ENCODE measurements at regions not wholly inside any gene's neighbourhood (a gene's known extent, or its start where the extent isn't known, plus 50 kb on each side); places are given as distances from the start of the nearest gene placed in this dataset.
A peak's percentile ranks its signal among the peaks of the same experiment; 100 is the strongest.

- TF ChIP-seq CTCF (IDR thresholded peaks at IDR 0.05): no peak
- Mint-ChIP-seq H3K4me1 (ENCODE audit: low read depth) (no peaks in the 10 kb centered on the region), H3K36me3 (ENCODE audit: low read depth) (peaks cover 8% of the 10 kb centered on the region; the same call in 1 of the 2 replicates), H3K27ac (no peak overlapping the region), H3K27me3 (ENCODE audit: insufficient read depth) (peaks cover 3% of the 10 kb centered on the region; the same call in 1 of the 2 replicates), H3K4me3 (no peak overlapping the region), H3K9me3 (peaks cover 56% of the 10 kb centered on the region)
- DNase-seq: peak; percentile 3
Observed at GRCh38 chr2:102915128-102915527, 153.3 kb downstream of the TMEM182 start.

GRCh38 chr2:102922321-102922720, 160.5 kb downstream of the TMEM182 start:
- H3K4me1 Mint-ChIP-seq (ENCODE audit: low read depth): no peaks in the 10 kb centered on the region
- no peak for TF ChIP-seq CTCF (IDR thresholded peaks at IDR 0.05)
- H3K36me3 Mint-ChIP-seq (ENCODE audit: low read depth): no peaks in the 10 kb centered on the region
- H3K27me3 Mint-ChIP-seq (ENCODE audit: insufficient read depth): peaks cover 3% of the 10 kb centered on the region; the same call in 1 of the 2 replicates
- no peak overlapping the region for H3K27ac Mint-ChIP-seq
- no peak overlapping the region for H3K4me3 Mint-ChIP-seq
- peaks cover 28% of the 10 kb centered on the region for H3K9me3 Mint-ChIP-seq
- no peak for DNase-seq

GRCh38 chr2:102925003-102925402, 163.2 kb downstream of the TMEM182 start:
- Mint-ChIP-seq H3K4me1 (ENCODE audit: low read depth) (no peaks in the 10 kb centered on the region), H3K9me3 (peaks cover 19% of the 10 kb centered on the region), H3K36me3 (ENCODE audit: low read depth) (no peaks in the 10 kb centered on the region), H3K27me3 (ENCODE audit: insufficient read depth) (no peaks in the 10 kb centered on the region), H3K27ac (no peak overlapping the region), H3K4me3 (no peak overlapping the region)
- no peak for DNase-seq
- no peak for TF ChIP-seq CTCF (IDR thresholded peaks at IDR 0.05)

GRCh38 chr2:102927854-102928267, 166.0 kb downstream of the TMEM182 start:
- no peak for TF ChIP-seq CTCF (IDR thresholded peaks at IDR 0.05)
- Mint-ChIP-seq H3K27me3 (ENCODE audit: insufficient read depth) (no peaks in the 10 kb centered on the region), H3K36me3 (ENCODE audit: low read depth) (no peaks in the 10 kb centered on the region), H3K27ac (no peak overlapping the region), H3K4me3 (no peak overlapping the region), H3K9me3 (peaks cover 24% of the 10 kb centered on the region), H3K4me1 (ENCODE audit: low read depth) (no peaks in the 10 kb centered on the region)
- no peak for DNase-seq

- H3K4me3 Mint-ChIP-seq: no peak overlapping the region
Observed at GRCh38 chr2:102929721-102930120, 167.9 kb downstream of the TMEM182 start.

More at GRCh38 chr2:102929721-102930120, 167.9 kb downstream of the TMEM182 start:
- Mint-ChIP-seq H3K4me1 (ENCODE audit: low read depth) (no peaks in the 10 kb centered on the region), H3K9me3 (peaks cover 20% of the 10 kb centered on the region), H3K36me3 (ENCODE audit: low read depth) (no peaks in the 10 kb centered on the region), H3K27me3 (ENCODE audit: insufficient read depth) (no peaks in the 10 kb centered on the region; the same call in 1 of the 2 replicates), H3K27ac (no peak overlapping the region)
- no peak for DNase-seq
- no peak for TF ChIP-seq CTCF (IDR thresholded peaks at IDR 0.05)

Measured in HFFc6 (cell line).